HepG2 (cell line): ENCODE measurements at regions not wholly inside any gene's neighbourhood (a gene's known extent, or its start where the extent isn't known, plus 50 kb on each side); places are given as distances from the start of the nearest gene placed in this dataset.
A peak's percentile ranks its signal among the peaks of the same experiment; 100 is the strongest.

Experiments
- ATAC-seq: fragments of 200-7000 bp; cut with Tn5 transposase; 3 replicates; pipeline ENCODE4 v1.9.1; 2020; ENCODE audit warnings: mild to moderate bottlenecking, moderate library complexity
- BruUV-seq: library from RNA; stranded (reverse); fragments of 400-500 nt; replicated peaks from 2 replicates; lab custom pipeline; 2021; lab: Mats Ljungman, UMichigan
- CTCF ChIA-PET: fragments of 300-600 bp; formaldehyde crosslinking; extraction: SDS; loops from one replicate; lab custom pipeline; 2021; ENCODE audit warnings: low total read pairs, inconsistent platforms, low intra/inter-chr PET ratio; lab: Yijun Ruan, JAX
- POLR2A ChIA-PET: fragments of 350-600 bp; sonication (Branson Sonifier 250); formaldehyde crosslinking; loops from one replicate; lab custom pipeline; 2020; ENCODE audit warnings: antibody characterized with exemption, inconsistent platforms; lab: Yijun Ruan, JAX
- DNase-seq: peaks from one replicate; pipeline ENCODE4 v3.0.0-alpha.2; 2015; ENCODE audit warnings: low spot score
- FAIRE-seq: peaks from 3 replicates; lab custom pipeline; 2011; peaks lifted over from hg19 to GRCh38; lab: Jason Lieb, UNC
- H2AFZ ChIP-seq: one replicate; pipeline ENCODE4 v1.6.1; 2011; ENCODE audit warnings: low read length, inconsistent platforms
- H3K27ac ChIP-seq: fragments of 300-600 bp; 3 replicates; pipeline ENCODE4 v1.8.0; 2011; ENCODE audit warnings: mixed run types, mild to moderate bottlenecking, mixed read lengths, low read length, inconsistent platforms; ENCODE audit not compliant: insufficient read depth; ENCODE audit errors: extremely low read length
- H3K27me3 ChIP-seq, 2 experiments: fragments of 200-600 bp in 1 of 2; 2 replicates in 1 of 2; 3 replicates in 1 of 2; pipeline versions ENCODE4 v1.6.0 to v1.8.0; 2011; ENCODE audit warnings: low read length in 2 of 2, mild to moderate bottlenecking in 2 of 2, moderate library complexity in 2 of 2, inconsistent platforms in 1 of 2; ENCODE audit not compliant: insufficient read depth in 2 of 2, control insufficient read depth in 1 of 2
- H3K36me3 ChIP-seq, 2 experiments: fragments of 200-600 bp in 1 of 2; replicated peaks in 1 of 2; 2 replicates in 1 of 2; 3 replicates in 1 of 2; pipeline versions ENCODE4 v1.5.1 to v1.8.0; 2011; ENCODE audit warnings: low read length in 2 of 2, inconsistent platforms in 1 of 2; ENCODE audit not compliant: insufficient read depth in 2 of 2, control insufficient read depth in 1 of 2
- H3K4me1 ChIP-seq: 2 replicates; pipeline ENCODE4 v1.5.1; 2012; ENCODE audit warnings: low read length, inconsistent platforms; ENCODE audit not compliant: insufficient read depth
- H3K4me2 ChIP-seq: 2 replicates; pipeline ENCODE4 v1.6.0; 2011; ENCODE audit warnings: low read depth, low read length, inconsistent platforms
- H3K4me3 ChIP-seq, 3 experiments: fragments of 200-600 bp in 1 of 3; sonication (generic), shearing (Covaris generic) in 1 of 3; replicated peaks in 1 of 3; 2 replicates each; pipeline ENCODE4 v1.5.1; 2011 to 2016; ENCODE audit warnings: low read length in 3 of 3, inconsistent platforms in 2 of 3, low read depth in 2 of 3, mild to moderate bottlenecking in 2 of 3, control low read depth in 1 of 3, mixed read lengths in 1 of 3; ENCODE audit not compliant: insufficient read depth in 1 of 3
- H3K79me2 ChIP-seq: one replicate; pipeline ENCODE4 v1.6.1; 2011; ENCODE audit warnings: low read length, inconsistent platforms; ENCODE audit not compliant: insufficient read depth
- H3K9ac ChIP-seq: 2 replicates; pipeline ENCODE4 v1.6.0; 2011; ENCODE audit warnings: mild to moderate bottlenecking, low read depth, low read length, inconsistent platforms; ENCODE audit not compliant: insufficient read depth
- H3K9me3 ChIP-seq: 2 replicates; pipeline ENCODE4 v1.5.1; 2012; ENCODE audit warnings: mild to moderate bottlenecking, low read length
- H4K20me1 ChIP-seq: 2 replicates; pipeline ENCODE4 v1.6.0; 2011; ENCODE audit warnings: inconsistent platforms, mild to moderate bottlenecking, low read length, moderate library complexity; ENCODE audit not compliant: insufficient read depth
- AHR ChIP-seq: IDR thresholded peaks from 2 replicates; pipeline ENCODE4 v1.6.1; 2018; ENCODE audit warnings: missing genetic modification reagents, missing compliant biosample characterization
- JUNB ChIP-seq: sonication (generic); formaldehyde crosslinking; IDR thresholded peaks from 2 replicates; pipeline ENCODE4 v1.8.0; 2022; ENCODE audit warnings: missing genetic modification reagents, mild to moderate bottlenecking, borderline replicate concordance
- MAFF ChIP-seq: IDR thresholded peaks from 2 replicates; pipeline ENCODE4 v1.6.1; 2011; ENCODE audit warnings: low read depth, low read length, improper control_type of control experiment
- MAFK ChIP-seq, 2 experiments: IDR thresholded peaks in 1 of 2; conservative IDR thresholded peaks in 1 of 2; 2 replicates each; pipeline ENCODE4 v1.6.1; 2011; ENCODE audit warnings: improper control_type of control experiment in 2 of 2, low read length in 2 of 2
- MBD4 ChIP-seq: IDR thresholded peaks from 2 replicates; pipeline ENCODE4 v1.6.1; 2012; ENCODE audit warnings: low read length, inconsistent platforms, borderline replicate concordance
- SYNCRIP ChIP-seq: fragments of 200-400 bp; formaldehyde crosslinking; IDR thresholded peaks from 2 replicates; pipeline ENCODE4 v1.6.1; 2018; ENCODE audit warnings: mild to moderate bottlenecking, low read depth, low read length; ENCODE audit not compliant: insufficient read depth
- ZKSCAN1 ChIP-seq: fragments of 150-350 bp; IDR thresholded peaks from 2 replicates; pipeline ENCODE4 v1.6.1; 2014; ENCODE audit warnings: low read length
- ZNF138 ChIP-seq: sonication (generic); formaldehyde crosslinking; IDR thresholded peaks from 2 replicates; pipeline ENCODE4 v1.5.0; 2020; ENCODE audit warnings: mild to moderate bottlenecking, low read depth, missing genetic modification reagents
- ZNF367 ChIP-seq: sonication (generic); formaldehyde crosslinking; IDR thresholded peaks from 2 replicates; pipeline ENCODE4 v1.4.0; 2020; ENCODE audit warnings: missing genetic modification reagents, borderline replicate concordance
- ZNF577 ChIP-seq: sonication (generic); formaldehyde crosslinking; IDR thresholded peaks from 2 replicates; pipeline ENCODE4 v1.4.0; 2020; ENCODE audit warnings: mild to moderate bottlenecking, low read depth, missing genetic modification reagents, borderline replicate concordance
- ZNF768 ChIP-seq: sonication (generic); formaldehyde crosslinking; IDR thresholded peaks from 2 replicates; pipeline ENCODE4 v1.4.0; 2020; ENCODE audit warnings: missing genetic modification reagents
- ZNF83 ChIP-seq: sonication (generic); formaldehyde crosslinking; IDR thresholded peaks from 2 replicates; pipeline ENCODE4 v1.4.0; 2020; ENCODE audit warnings: missing genetic modification reagents, mild to moderate bottlenecking, borderline replicate concordance
- WGBS: methylation state at CpG from one replicate; pipeline ENCODE4 v1.1.6; 2017; ENCODE audit warnings: low lambda C conversion rate; 5-methylcytosine and 5-hydroxymethylcytosine counted together
- in situ Hi-C: cut with HindIII; loops from 2 replicates; pipeline ENCODE4 v1.10.0; 2017; ENCODE audit warnings: low pct_unique_long_range_greater_than_20kb; ENCODE audit not compliant: extremely low pct_ligation_motif_present
- intact Hi-C: fragments of 100-400 bp; cut with micrococcal nuclease; formaldehyde crosslinking; loops from one replicate; pipeline ENCODE4 v1.10.0; 2022; ENCODE audit not compliant: unreplicated experiment

DNA sequence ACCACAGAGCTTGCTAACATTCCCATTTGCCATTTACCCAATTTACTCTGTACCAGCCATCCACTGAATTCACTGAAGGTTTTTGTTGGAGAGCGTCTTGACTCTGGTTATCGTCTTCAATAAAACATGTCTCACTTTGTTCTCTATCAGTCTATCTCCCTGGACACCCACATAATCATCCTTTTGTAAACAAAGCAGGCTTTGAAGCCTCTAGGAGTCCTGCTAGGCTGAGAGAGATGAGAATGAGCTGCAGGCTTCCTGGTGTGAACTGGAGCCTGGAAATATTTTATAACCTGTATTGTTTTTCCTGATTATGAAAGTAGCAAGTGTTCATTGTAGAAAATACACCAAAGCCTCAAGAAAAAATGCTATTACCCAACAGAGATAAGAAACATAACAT lies 140.6 kb upstream of the ZNF366 start:
- Histone ChIP-seq H3K27ac (no peak overlapping the region), H3K9ac (no peak overlapping the region), H3K4me3 (no peak overlapping the region), H3K27me3 (0 out of 5 replicates have a peak, but pooled peaks cover 0 to 2% of the 10 kb centered on the region in 2 experiments), H4K20me1 (no peaks in the 10 kb centered on the region), H3K4me2 (no peak overlapping the region), H3K4me1 (no peaks in the 10 kb centered on the region), H3K79me2 (no peaks in the 10 kb centered on the region), H2AFZ (no peak overlapping the region), H3K9me3 (no peaks in the 10 kb centered on the region), H3K36me3 (no peaks in the 10 kb centered on the region)
- intact Hi-C loops (no loop called here), in situ Hi-C loops (no loop called here)
- TF ChIP-seq SYNCRIP (no peak), ZNF367 (CRISPR knock-in tag) (no peak), ZNF768 (no peak), JUNB (CRISPR knock-in tag) (no peak)
- no TSS peak for BruUV-seq
- CTCF ChIA-PET: no interaction called here
- ATAC-seq: no peak
- POLR2A ChIA-PET: no interaction called here
- DNase-seq: no peak
- WGBS: 5% methylated on average over 2 of the region's 2 CpGs
- FAIRE-seq: no peak

DNA sequence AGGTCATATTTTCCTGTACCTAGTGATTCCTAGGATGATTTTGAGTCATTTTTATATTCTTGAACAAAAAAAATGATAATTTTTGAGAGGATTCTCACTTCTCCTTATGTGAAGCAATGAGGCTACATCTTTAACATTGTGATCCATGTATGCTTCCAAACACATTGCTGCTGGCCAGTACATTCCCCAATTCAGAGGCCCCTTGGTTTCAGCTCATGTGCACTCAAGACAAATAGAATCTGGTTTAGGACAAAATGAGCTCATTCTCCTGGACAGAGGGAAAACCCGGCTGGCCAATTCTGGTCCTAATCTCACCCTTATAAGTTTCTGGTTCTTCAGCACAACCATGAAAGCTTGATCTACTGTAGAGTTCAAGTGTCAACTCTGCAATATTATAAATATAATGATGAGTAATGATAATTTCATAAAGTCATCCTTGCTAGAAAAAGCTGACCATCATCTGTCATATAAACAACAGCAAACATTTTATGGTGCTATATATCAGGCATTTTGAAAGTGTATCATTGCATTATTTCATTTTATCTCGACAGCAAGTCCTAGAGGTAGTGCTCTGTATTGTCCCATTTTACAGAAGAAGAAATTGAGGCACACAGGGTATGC lies 139.1 kb upstream of the ZNF366 start:
- no peak for ATAC-seq
- no TSS peak for BruUV-seq
- in situ Hi-C loops: no loop called here
- no peaks in the 10 kb centered on the region for H4K20me1 ChIP-seq
- POLR2A ChIA-PET: no interaction called here
- no peak overlapping the region for H3K4me2 ChIP-seq
- H2AFZ ChIP-seq: no peak overlapping the region
- CTCF ChIA-PET: no interaction called here
- H3K4me1 ChIP-seq: no peaks in the 10 kb centered on the region
- no peak overlapping the region for H3K4me3 ChIP-seq
- TF ChIP-seq ZKSCAN1 (no peak), ZNF138 (no peak), MBD4 (no peak), MAFF (peak; percentile 77), ZNF83 (no peak), MAFK (conservative IDR thresholded peaks at IDR 0.05 in 1 of 2, IDR thresholded peaks at IDR 0.05 in 1 of 2; ENCODE audit: low read length in 2 of 2) (peak; percentile 39 to 74; a peak in 3 of 4 replicates), AHR (CRISPR knock-in tag) (no peak), ZNF577 (CRISPR knock-in tag) (no peak)
- TF ChIP-seq, all 625 proteins: peak for 2
- Histone ChIP-seq H3K79me2 (no peaks in the 10 kb centered on the region), H3K27ac (no peak overlapping the region), H3K9me3 (no peaks in the 10 kb centered on the region), H3K9ac (no peak overlapping the region), H3K27me3 (0 out of 5 replicates have a peak, but pooled peaks cover 0 to 2% of the 10 kb centered on the region in 2 experiments), H3K36me3 (no peaks in the 10 kb centered on the region)
- intact Hi-C loops: no loop called here
- 23% methylated on average over 2 of the region's 2 CpGs for WGBS
- FAIRE-seq: no peak
- no peak for DNase-seq
